ENCODE measurements at regions not wholly inside any gene's neighbourhood (a gene's known extent, or its start where the extent isn't known, plus 50 kb on each side); places are given as distances from the start of the nearest gene placed in this dataset.

GRCh38 chr5:56326116-56326515 is 93.0 kb upstream of the ANKRD55 start:
- peak; percentile 96 for TF ChIP-seq SPI1 (IDR thresholded peaks at IDR 0.05; ENCODE audit: borderline replicate concordance, low read depth, low read length)
- TF ChIP-seq BRF1 (IDR thresholded peaks at IDR 0.05; ENCODE audit: borderline replicate concordance, extremely low read depth, insufficient read length) = no peak
- TF ChIP-seq, protein P1, sequence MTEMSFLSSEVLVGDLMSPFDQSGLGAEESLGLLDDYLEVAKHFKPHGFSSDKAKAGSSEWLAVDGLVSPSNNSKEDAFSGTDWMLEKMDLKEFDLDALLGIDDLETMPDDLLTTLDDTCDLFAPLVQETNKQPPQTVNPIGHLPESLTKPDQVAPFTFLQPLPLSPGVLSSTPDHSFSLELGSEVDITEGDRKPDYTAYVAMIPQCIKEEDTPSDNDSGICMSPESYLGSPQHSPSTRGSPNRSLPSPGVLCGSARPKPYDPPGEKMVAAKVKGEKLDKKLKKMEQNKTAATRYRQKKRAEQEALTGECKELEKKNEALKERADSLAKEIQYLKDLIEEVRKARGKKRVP (CRISPR knock-in tag; IDR thresholded peaks at IDR 0.05) = no peak
- no peak for TF ChIP-seq RAD21 (CRISPR knock-in tag; conservative IDR thresholded peaks at IDR 0.05 in 1 of 2, IDR thresholded peaks at IDR 0.05 in 1 of 2)
- peak; percentile 69 to 88; a peak in 3 of 4 replicates for TF ChIP-seq ETV6 (IDR thresholded peaks at IDR 0.05; ENCODE audit: borderline replicate concordance in 1 of 2, low read depth in 2 of 2, low read length in 1 of 2)
- TF ChIP-seq ETV6 (CRISPR knock-in tag; IDR thresholded peaks at IDR 0.05; ENCODE audit: borderline replicate concordance) = no peak
- TF ChIP-seq FOXM1 (IDR thresholded peaks at IDR 0.05; ENCODE audit: low read depth) = no peak
- no peak for TF ChIP-seq FOXM1 (CRISPR knock-in tag; IDR thresholded peaks at IDR 0.05; ENCODE audit: low read depth)
- TF ChIP-seq EP300 (IDR thresholded peaks at IDR 0.05; ENCODE audit: low read length) = no peak
- no peak for TF ChIP-seq CHD2 (IDR thresholded peaks at IDR 0.05; ENCODE audit: low read depth, low read length)
- no peak for TF ChIP-seq SMAD1 (IDR thresholded peaks at IDR 0.05; ENCODE audit: low read depth, low read length, partially characterized antibody)
- TF ChIP-seq PHF8 (IDR thresholded peaks at IDR 0.05; ENCODE audit: borderline replicate concordance, low read length) = no peak
- TF ChIP-seq BRCA1 (IDR thresholded peaks at IDR 0.05) = no peak
- TF ChIP-seq BRCA1 (CRISPR knock-in tag; IDR thresholded peaks at IDR 0.05) = no peak
- TF ChIP-seq, protein P2, sequence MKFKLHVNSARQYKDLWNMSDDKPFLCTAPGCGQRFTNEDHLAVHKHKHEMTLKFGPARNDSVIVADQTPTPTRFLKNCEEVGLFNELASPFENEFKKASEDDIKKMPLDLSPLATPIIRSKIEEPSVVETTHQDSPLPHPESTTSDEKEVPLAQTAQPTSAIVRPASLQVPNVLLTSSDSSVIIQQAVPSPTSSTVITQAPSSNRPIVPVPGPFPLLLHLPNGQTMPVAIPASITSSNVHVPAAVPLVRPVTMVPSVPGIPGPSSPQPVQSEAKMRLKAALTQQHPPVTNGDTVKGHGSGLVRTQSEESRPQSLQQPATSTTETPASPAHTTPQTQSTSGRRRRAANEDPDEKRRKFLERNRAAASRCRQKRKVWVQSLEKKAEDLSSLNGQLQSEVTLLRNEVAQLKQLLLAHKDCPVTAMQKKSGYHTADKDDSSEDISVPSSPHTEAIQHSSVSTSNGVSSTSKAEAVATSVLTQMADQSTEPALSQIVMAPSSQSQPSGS (CRISPR knock-in tag; IDR thresholded peaks at IDR 0.05) = no peak

Data from K562 (cell line).